MCF 10A (cell line): ENCODE measurements at regions not wholly inside any gene's neighbourhood (a gene's known extent, or its start where the extent isn't known, plus 50 kb on each side); places are given as distances from the start of the nearest gene placed in this dataset.

ENCODE experiments used
- BruUV-seq: library from RNA; stranded (reverse); fragments of 400-500 nt; replicated peaks from 2 replicates; lab custom pipeline; 2021; lab: Mats Ljungman, UMichigan
- CTCF ChIA-PET: fragments of 300-600 bp; sonication (Branson Sonifier 250); formaldehyde crosslinking; extraction: SDS; loops from one replicate; lab custom pipeline; 2021; ENCODE audit warnings: antibody characterized with exemption, inconsistent platforms; lab: Yijun Ruan, JAX
- POLR2A ChIA-PET: fragments of 300-600, 350-650 bp; sonication (Branson Sonifier 250); formaldehyde crosslinking; extraction: SDS; loops from one replicate; lab custom pipeline; 2020; ENCODE audit warnings: antibody characterized with exemption, inconsistent platforms; lab: Yijun Ruan, JAX
- DNase-seq: peaks from one replicate; pipeline ENCODE4 v3.0.0-alpha.2; 2018; ENCODE audit not compliant: unreplicated experiment
- H3K27ac Mint-ChIP-seq: one replicate; pipeline ENCODE4 v1.8.0; 2022; ENCODE audit warnings: mild to moderate bottlenecking, low read depth, mixed read lengths; ENCODE audit not compliant: unreplicated experiment
- H3K27me3 Mint-ChIP-seq: one replicate; pipeline ENCODE4 v1.8.0; 2022; ENCODE audit warnings: mixed read lengths; ENCODE audit not compliant: insufficient read depth, unreplicated experiment
- H3K36me3 Mint-ChIP-seq: one replicate; pipeline ENCODE4 v1.8.0; 2022; ENCODE audit warnings: mild to moderate bottlenecking, moderate library complexity, mixed read lengths; ENCODE audit not compliant: insufficient read depth, unreplicated experiment
- H3K4me1 Mint-ChIP-seq: one replicate; pipeline ENCODE4 v1.8.0; 2022; ENCODE audit warnings: mixed read lengths; ENCODE audit not compliant: insufficient read depth, unreplicated experiment
- H3K4me3 Mint-ChIP-seq: one replicate; pipeline ENCODE4 v1.8.0; 2022; ENCODE audit warnings: mild to moderate bottlenecking, moderate library complexity, mixed read lengths; ENCODE audit not compliant: unreplicated experiment
- H3K9me3 Mint-ChIP-seq: one replicate; pipeline ENCODE4 v1.8.0; 2022; ENCODE audit warnings: mixed read lengths; ENCODE audit not compliant: unreplicated experiment
- CTCF ChIP-seq: fragments of 200-600 bp; IDR thresholded peaks from one replicate; pipeline ENCODE4 v1.8.0; 2022; ENCODE audit warnings: antibody characterized with exemption, mild to moderate bottlenecking; ENCODE audit not compliant: unreplicated experiment
- intact Hi-C: fragments of 100-400 bp; cut with micrococcal nuclease; formaldehyde crosslinking; loops from 2 replicates; pipeline ENCODE4 v1.14.1; 2022

DNA sequence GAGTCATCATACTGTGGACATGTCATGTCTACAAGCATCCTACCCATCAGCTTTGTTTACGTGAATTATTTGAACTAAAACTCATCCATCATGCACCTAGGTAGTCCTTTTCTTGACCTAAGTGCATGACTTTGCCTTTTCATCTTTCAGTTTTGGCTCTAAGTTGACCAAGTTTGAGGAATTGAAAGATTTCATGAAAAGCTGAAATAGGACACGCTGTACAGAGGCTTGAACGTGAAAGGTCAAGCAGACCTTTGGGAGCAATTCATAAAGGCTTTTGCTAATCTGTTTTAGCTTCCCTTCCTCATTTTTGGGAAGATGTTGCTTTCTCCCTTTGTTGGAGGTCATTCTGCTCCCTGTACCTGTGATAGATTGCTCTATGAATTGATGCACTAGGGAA, 55.1 kb upstream of the MLIP start:
- no peaks in the 10 kb centered on the region for H3K9me3 Mint-ChIP-seq
- POLR2A ChIA-PET, result interaction anchor here (0.7 to 1.2 kb wide), 2 partner anchors 27 to 791 kb away, joined by 3 read pairs; no protein-coding TSS in a partner anchor
- no peak for TF ChIP-seq CTCF
- CTCF ChIA-PET, result interaction anchor here (0.7 to 0.9 kb wide), 2 partner anchors 40 to 70 kb away, joined by 3 to 5 read pairs; no protein-coding TSS in a partner anchor
- H3K27ac Mint-ChIP-seq, result no peak overlapping the region
- intact Hi-C loops, result no loop called here
- no peak for DNase-seq
- H3K36me3 Mint-ChIP-seq, result no peaks in the 10 kb centered on the region
- no peak overlapping the region for H3K4me3 Mint-ChIP-seq
- no TSS peak for BruUV-seq
- H3K27me3 Mint-ChIP-seq, result no peaks in the 10 kb centered on the region
- peaks cover 10% of the 10 kb centered on the region for H3K4me1 Mint-ChIP-seq

DNA sequence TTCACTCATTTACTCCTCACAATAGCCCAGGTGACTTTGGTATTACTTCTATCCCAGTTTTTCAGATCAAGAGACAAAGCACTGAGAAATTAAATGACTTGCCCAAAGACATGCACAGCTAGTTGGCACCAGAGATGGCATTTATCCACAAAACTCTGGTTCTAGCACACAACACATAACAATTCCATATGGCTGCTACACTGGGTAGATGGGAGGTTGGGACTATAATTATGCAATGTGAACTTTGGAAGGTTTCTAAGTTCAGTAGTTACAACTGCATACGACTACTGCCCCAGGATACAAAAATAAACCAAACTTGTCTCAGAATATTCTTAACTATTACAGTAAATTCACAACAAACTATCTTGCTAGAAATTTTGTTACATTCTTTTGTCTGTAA, 54.2 kb upstream of the MLIP start:
- no peak for DNase-seq
- H3K36me3 Mint-ChIP-seq, result no peaks in the 10 kb centered on the region
- no peak overlapping the region for H3K4me3 Mint-ChIP-seq
- intact Hi-C loops, result no loop called here
- ChIA-PET POLR2A (no interaction called here), CTCF (interaction anchor here (0.5 kb wide), 1 partner anchor 147 kb away, joined by 4 read pairs; no protein-coding TSS in a partner anchor)
- BruUV-seq, result no TSS peak
- H3K27me3 Mint-ChIP-seq, result no peaks in the 10 kb centered on the region
- TF ChIP-seq CTCF, result no peak
- H3K9me3 Mint-ChIP-seq, result no peaks in the 10 kb centered on the region
- no peak overlapping the region for H3K27ac Mint-ChIP-seq
- peaks cover 10% of the 10 kb centered on the region for H3K4me1 Mint-ChIP-seq

DNA sequence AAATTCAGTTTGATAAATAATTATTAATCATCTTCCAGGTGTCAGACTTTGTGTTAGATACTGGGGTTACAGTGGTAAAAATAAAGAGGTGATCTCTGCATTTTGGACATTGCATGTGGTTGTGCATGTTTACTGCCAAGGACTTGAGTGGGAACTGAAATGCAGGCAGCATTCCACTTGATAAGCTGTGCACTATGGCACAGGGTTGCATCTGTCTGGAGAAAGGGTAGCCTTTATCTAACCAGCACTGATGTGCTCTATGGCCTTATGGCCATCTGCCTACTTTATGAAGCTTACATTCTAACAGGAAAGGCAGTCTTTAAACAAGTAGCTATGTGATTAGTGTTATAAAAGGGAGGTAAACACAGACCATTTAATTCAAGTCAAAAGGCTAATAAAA, 53.0 kb upstream of the MLIP start:
- Mint-ChIP-seq H3K9me3 (no peaks in the 10 kb centered on the region), H3K36me3 (no peaks in the 10 kb centered on the region), H3K27ac (no peak overlapping the region), H3K4me1 (peaks cover 10% of the 10 kb centered on the region), H3K27me3 (no peaks in the 10 kb centered on the region), H3K4me3 (no peak overlapping the region)
- no TSS peak for BruUV-seq
- no peak for TF ChIP-seq CTCF
- ChIA-PET POLR2A (interaction anchor here (0.7 kb wide), 1 partner anchor 54 kb away, joined by 3 read pairs; no protein-coding TSS in a partner anchor), CTCF (interaction anchor here (0.6 to 1.7 kb wide), 3 partner anchors 72 to 186 kb away, joined by 3 to 6 read pairs (median 3); no protein-coding TSS in a partner anchor)
- DNase-seq, result no peak
- intact Hi-C loops, result no loop called here

DNA sequence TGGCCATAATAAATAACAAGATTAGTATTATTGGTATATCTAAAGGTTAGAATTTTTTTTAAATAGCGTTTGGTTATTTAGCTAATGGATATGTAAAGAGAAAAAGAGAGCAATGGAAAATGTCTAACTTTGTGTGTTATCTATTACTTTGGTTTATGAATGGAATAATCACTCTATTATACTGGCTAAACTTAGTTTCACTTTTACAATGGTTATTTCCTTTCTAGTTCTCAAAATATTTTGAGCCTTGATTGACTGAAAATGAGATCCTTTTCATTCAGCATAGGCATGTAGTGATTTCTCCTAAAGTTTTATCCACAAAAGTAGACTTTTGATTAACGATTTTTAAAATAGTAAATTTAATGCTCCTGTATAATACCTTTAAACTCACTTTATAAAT, 51.6 kb upstream of the MLIP start:
- TF ChIP-seq CTCF, result no peak
- Mint-ChIP-seq H3K27me3 (no peaks in the 10 kb centered on the region), H3K36me3 (no peaks in the 10 kb centered on the region), H3K27ac (no peak overlapping the region), H3K9me3 (no peaks in the 10 kb centered on the region), H3K4me1 (no peaks in the 10 kb centered on the region), H3K4me3 (no peak overlapping the region)
- BruUV-seq, result no TSS peak
- ChIA-PET CTCF (no interaction called here), POLR2A (no interaction called here)
- intact Hi-C loops, result no loop called here
- no peak for DNase-seq
